Gastroesophageal sphincter (tissue), 4 donors: ENCODE measurements at regions not wholly inside any gene's neighbourhood (a gene's known extent, or its start where the extent isn't known, plus 50 kb on each side); places are given as distances from the start of the nearest gene placed in this dataset.

Experiments used
- ATAC-seq: fragments of 150-250 bp; one replicate; pipeline ENCODE4 v1.9.1; 2016; ENCODE audit warnings: mild to moderate bottlenecking, moderate library complexity
- H3K27ac ChIP-seq, 4 donors: fragments of 200-600 bp; sonication (generic) in 3 of 4; 1 replicate in 3 of 4; 2 replicates in 1 of 4; pipeline ENCODE4 v1.5.1; 2016 to 2019
- H3K27me3 ChIP-seq: fragments of 200-600 bp; sonication (generic); one replicate; pipeline ENCODE4 v1.5.1; 2019
- H3K36me3 ChIP-seq, 2 donors: fragments of 200-600 bp; sonication (generic); one replicate each; pipeline ENCODE4 v1.5.1; 2019; ENCODE audit warnings: control low read depth in 1 of 2
- H3K4me1 ChIP-seq, 3 donors: fragments of 200-600 bp; sonication (generic); 1 replicate in 2 of 3; 2 replicates in 1 of 3; pipeline ENCODE4 v1.5.1; 2016 to 2019; ENCODE audit warnings: control low read depth in 2 of 3
- H3K4me3 ChIP-seq, 2 donors: fragments of 200-600 bp; sonication (generic); one replicate each; pipeline ENCODE4 v1.5.1; 2019; ENCODE audit warnings: mild to moderate bottlenecking in 1 of 2, moderate library complexity in 1 of 2
- H3K9me3 ChIP-seq, 3 donors: fragments of 200-600 bp; sonication (generic); one replicate each; pipeline ENCODE4 v1.5.1; 2017 to 2019; ENCODE audit warnings: control low read depth in 2 of 3
- CTCF ChIP-seq, 4 experiments: fragments of 200-600 bp in 2 of 4; fragments of 450-650 bp in 2 of 4; sonication (generic) in 1 of 4; IDR thresholded peaks; one replicate each; pipeline ENCODE4 v1.5.1; 2017 to 2019; ENCODE audit warnings: antibody characterized with exemption in 4 of 4, mild to moderate bottlenecking in 2 of 4, moderate library complexity in 2 of 4
- EP300 ChIP-seq: sonication (generic); formaldehyde crosslinking; IDR thresholded peaks from one replicate; pipeline ENCODE4 v1.6.1; 2017; ENCODE audit warnings: antibody characterized with exemption, mild to moderate bottlenecking
- POLR2A ChIP-seq, 2 donors: fragments of 450-650 bp; IDR thresholded peaks; one replicate each; pipeline ENCODE4 v1.6.1; 2017; ENCODE audit warnings: antibody characterized with exemption in 2 of 2, mild to moderate bottlenecking in 2 of 2, moderate library complexity in 1 of 2
- POLR2AphosphoS5 ChIP-seq: sonication (generic); formaldehyde crosslinking; IDR thresholded peaks from one replicate; pipeline ENCODE4 v1.6.1; 2017; ENCODE audit warnings: antibody characterized with exemption
- WGBS, 2 donors: methylation state at CpG; one replicate each; pipeline ENCODE4 v1.1.5; 2018; ENCODE audit warnings: low coverage in 1 of 2; 5-methylcytosine and 5-hydroxymethylcytosine counted together

- Histone ChIP-seq H3K9me3 (no peaks in the 10 kb centered on the region), H3K4me1 (no peaks in the 10 kb centered on the region), H3K4me3 (no peak overlapping the region), H3K27ac (no peak overlapping the region), H3K36me3 (no peaks in the 10 kb centered on the region), H3K27me3 (no peaks in the 10 kb centered on the region)
- ATAC-seq, result no peak
- TF ChIP-seq CTCF (IDR thresholded peaks at IDR 0.05) (no peak), POLR2A (IDR thresholded peaks at IDR 0.05) (no peak)
- 69% methylated on average over 1 of the region's 1 CpG; no CpG with 5 or more reads in 1 of the 2 donors for WGBS, 2 donors
These were observed 277.1 kb upstream of the TENM3 start for GRCh38 chr4:181966104-181966551.

- H3K27ac ChIP-seq, result no peak overlapping the region
- whole genome bisulfite sequencing, 2 donors, result 56 to 95% methylated on average over 3 of the region's 3 CpGs
- ATAC-seq, result no peak
- H3K4me3 ChIP-seq, result no peak overlapping the region
- H3K9me3 ChIP-seq, result no peaks in the 10 kb centered on the region
- H3K36me3 ChIP-seq, result no peaks in the 10 kb centered on the region
- TF ChIP-seq CTCF (IDR thresholded peaks at IDR 0.05), result no peak
- no peak for TF ChIP-seq EP300
- no peak for TF ChIP-seq POLR2A (IDR thresholded peaks at IDR 0.05)
- no peak for TF ChIP-seq POLR2AphosphoS5
- no peaks in the 10 kb centered on the region for H3K27me3 ChIP-seq
- no peaks in the 10 kb centered on the region for H3K4me1 ChIP-seq
These were observed 275.8 kb upstream of the TENM3 start for GRCh38 chr4:181967401-181967800.

- no peaks in the 10 kb centered on the region for H3K27me3 ChIP-seq
- H3K4me1 ChIP-seq, result no peaks in the 10 kb centered on the region
- TF ChIP-seq POLR2AphosphoS5 (no peak), CTCF (IDR thresholded peaks at IDR 0.05) (no peak), EP300 (no peak), POLR2A (IDR thresholded peaks at IDR 0.05) (no peak)
- H3K9me3 ChIP-seq, result no peaks in the 10 kb centered on the region
- ATAC-seq, result no peak
- H3K27ac ChIP-seq, result no peak overlapping the region
- H3K36me3 ChIP-seq, result no peaks in the 10 kb centered on the region
- no peak overlapping the region for H3K4me3 ChIP-seq
- 85 to 94% methylated on average over 1 to 3 of the region's 6 CpGs for WGBS, 2 donors
These were observed 274.8 kb upstream of the TENM3 start for GRCh38 chr4:181968371-181968770.

GRCh38 chr4:181969151-181969550 is 274.1 kb upstream of the TENM3 start:
- WGBS, 2 donors, result 83 to 92% methylated on average over 5 of the region's 5 CpGs
- Histone ChIP-seq H3K4me1 (no peaks in the 10 kb centered on the region), H3K4me3 (no peak overlapping the region), H3K36me3 (no peaks in the 10 kb centered on the region), H3K9me3 (peaks cover 0 to 6% (median 0%) of the 10 kb centered on the region in 3 donors), H3K27me3 (no peaks in the 10 kb centered on the region), H3K27ac (no peak overlapping the region)
- ATAC-seq, result no peak
- TF ChIP-seq POLR2A (IDR thresholded peaks at IDR 0.05) (no peak), CTCF (IDR thresholded peaks at IDR 0.05) (no peak), POLR2AphosphoS5 (no peak), EP300 (no peak)

- TF ChIP-seq POLR2AphosphoS5, result no peak
- TF ChIP-seq POLR2A (IDR thresholded peaks at IDR 0.05), result no peak
- TF ChIP-seq CTCF (IDR thresholded peaks at IDR 0.05), result no peak
- no peak for TF ChIP-seq EP300
- no peak overlapping the region for H3K27ac ChIP-seq
- no peaks in the 10 kb centered on the region for H3K4me1 ChIP-seq
- peaks cover 0 to 7% (median 0%) of the 10 kb centered on the region in 3 donors for H3K9me3 ChIP-seq
- H3K27me3 ChIP-seq, result no peaks in the 10 kb centered on the region
- H3K36me3 ChIP-seq, result no peaks in the 10 kb centered on the region
- no peak for ATAC-seq
- no peak overlapping the region for H3K4me3 ChIP-seq
- 44 to 65% methylated on average over 3 to 4 of the region's 4 CpGs for WGBS, 2 donors
These were observed 272.8 kb upstream of the TENM3 start for GRCh38 chr4:181970366-181970765.
